Hepatic stellate cell (primary cell): ENCODE measurements at regions not wholly inside any gene's neighbourhood (a gene's known extent, or its start where the extent isn't known, plus 50 kb on each side); places are given as distances from the start of the nearest gene placed in this dataset.

ENCODE experiments used
- DNase-seq: peaks from one replicate; pipeline ENCODE4 v3.0.0; 2011; ENCODE audit warnings: low spot score

- DNase-seq = no peak
Observed at GRCh38 chr3:83895892-83896291, 1062.9 kb upstream of the CADM2 start.

- DNase-seq = no peak
Observed at GRCh38 chr3:83902787-83903533, 1055.8 kb upstream of the CADM2 start.

GRCh38 chr3:83913381-83913780 lies 1045.4 kb upstream of the CADM2 start:
- DNase-seq = no peak

GRCh38 chr3:83926291-83926690 lies 1032.5 kb upstream of the CADM2 start:
- DNase-seq = no peak

- DNase-seq = no peak
Observed at GRCh38 chr3:83928391-83928790, 1030.4 kb upstream of the CADM2 start.

GRCh38 chr3:83928903-83929302 lies 1029.9 kb upstream of the CADM2 start:
- no peak for DNase-seq

GRCh38 chr3:83934192-83935021 lies 1024.4 kb upstream of the CADM2 start:
- no peak for DNase-seq

- DNase-seq = no peak
Observed at GRCh38 chr3:83938491-83938890, 1020.3 kb upstream of the CADM2 start.

- DNase-seq = no peak
Observed at GRCh38 chr3:83941990-83942745, 1016.6 kb upstream of the CADM2 start.

- no peak for DNase-seq
Observed at GRCh38 chr3:83946049-83946448, 1012.7 kb upstream of the CADM2 start.

- DNase-seq = no peak
Observed at GRCh38 chr3:83946554-83946953, 1012.2 kb upstream of the CADM2 start.

GRCh38 chr3:83948771-83949170 lies 1010.0 kb upstream of the CADM2 start:
- no peak for DNase-seq

GRCh38 chr3:83953417-83954089 lies 1005.2 kb upstream of the CADM2 start:
- DNase-seq = no peak

- DNase-seq = no peak
Observed at GRCh38 chr3:83956431-83956830, 1002.4 kb upstream of the CADM2 start.

- no peak for DNase-seq
Observed at GRCh38 chr3:83968356-83968755, 990.4 kb upstream of the CADM2 start.

GRCh38 chr3:83971666-83972065 lies 987.1 kb upstream of the CADM2 start:
- DNase-seq = no peak

- no peak for DNase-seq
Observed at GRCh38 chr3:84008623-84009022, 950.2 kb upstream of the CADM2 start.

GRCh38 chr3:84023842-84024241 lies 934.9 kb upstream of the CADM2 start:
- no peak for DNase-seq

GRCh38 chr3:84039099-84039498 lies 919.7 kb upstream of the CADM2 start:
- no peak for DNase-seq

- no peak for DNase-seq
Observed at GRCh38 chr3:84042399-84043106, 916.2 kb upstream of the CADM2 start.

GRCh38 chr3:84066915-84067314 lies 891.9 kb upstream of the CADM2 start:
- DNase-seq = no peak

- no peak for DNase-seq
Observed at GRCh38 chr3:84073664-84074063, 885.1 kb upstream of the CADM2 start.
